GM19452 (cell line): ENCODE measurements at regions not wholly inside any gene's neighbourhood (a gene's known extent, or its start where the extent isn't known, plus 50 kb on each side); places are given as distances from the start of the nearest gene placed in this dataset.

ENCODE experiments used
- ATAC-seq: cut with Tn5 transposase; IDR thresholded peaks from one replicate; pipeline ENCODE4 v1.9.1; 2021; ENCODE audit not compliant: unreplicated experiment

GRCh38 chr1:177495878-177496277 is 325.1 kb downstream of the BRINP2 start:
- ATAC-seq = no peak

- ATAC-seq = no peak
Measured at GRCh38 chr1:177490786-177491185, 320.0 kb downstream of the BRINP2 start.

- ATAC-seq = no peak
Measured at GRCh38 chr1:177490036-177490639, 319.4 kb downstream of the BRINP2 start.

GRCh38 chr1:177488722-177489121 is 318.0 kb downstream of the BRINP2 start:
- no peak for ATAC-seq

- no peak for ATAC-seq
Measured at GRCh38 chr1:177487481-177487880, 316.7 kb downstream of the BRINP2 start.

GRCh38 chr1:177480741-177481305 is 310.1 kb downstream of the BRINP2 start:
- no peak for ATAC-seq

- ATAC-seq = no peak
Measured at GRCh38 chr1:177479600-177479999, 308.8 kb downstream of the BRINP2 start.

GRCh38 chr1:177476676-177477075 is 305.9 kb downstream of the BRINP2 start:
- ATAC-seq = no peak

- no peak for ATAC-seq
Measured at GRCh38 chr1:177472567-177472966, 301.8 kb downstream of the BRINP2 start.

- ATAC-seq = no peak
Measured at GRCh38 chr1:177471244-177471643, 300.5 kb downstream of the BRINP2 start.

GRCh38 chr1:177469519-177469918 is 298.8 kb downstream of the BRINP2 start:
- ATAC-seq = no peak

GRCh38 chr1:177466286-177466685 is 295.5 kb downstream of the BRINP2 start:
- ATAC-seq = no peak

GRCh38 chr1:177464686-177465085 is 293.9 kb downstream of the BRINP2 start:
- ATAC-seq = no peak

- no peak for ATAC-seq
Measured at GRCh38 chr1:177451191-177451590, 280.4 kb downstream of the BRINP2 start.

GRCh38 chr1:177448652-177449357 is 278.0 kb downstream of the BRINP2 start:
- no peak for ATAC-seq

- no peak for ATAC-seq
Measured at GRCh38 chr1:177448036-177448615, 277.4 kb downstream of the BRINP2 start.

GRCh38 chr1:177444997-177445746 is 274.4 kb downstream of the BRINP2 start:
- no peak for ATAC-seq

GRCh38 chr1:177443003-177443402 is 272.2 kb downstream of the BRINP2 start:
- no peak for ATAC-seq

GRCh38 chr1:177442584-177442983 is 271.8 kb downstream of the BRINP2 start:
- no peak for ATAC-seq

GRCh38 chr1:177441281-177441680 is 270.5 kb downstream of the BRINP2 start:
- no peak for ATAC-seq

- ATAC-seq = no peak
Measured at GRCh38 chr1:177440821-177441220, 270.1 kb downstream of the BRINP2 start.
